ENCODE measurements at regions not wholly inside any gene's neighbourhood (a gene's known extent, or its start where the extent isn't known, plus 50 kb on each side); places are given as distances from the start of the nearest gene placed in this dataset.

DNA sequence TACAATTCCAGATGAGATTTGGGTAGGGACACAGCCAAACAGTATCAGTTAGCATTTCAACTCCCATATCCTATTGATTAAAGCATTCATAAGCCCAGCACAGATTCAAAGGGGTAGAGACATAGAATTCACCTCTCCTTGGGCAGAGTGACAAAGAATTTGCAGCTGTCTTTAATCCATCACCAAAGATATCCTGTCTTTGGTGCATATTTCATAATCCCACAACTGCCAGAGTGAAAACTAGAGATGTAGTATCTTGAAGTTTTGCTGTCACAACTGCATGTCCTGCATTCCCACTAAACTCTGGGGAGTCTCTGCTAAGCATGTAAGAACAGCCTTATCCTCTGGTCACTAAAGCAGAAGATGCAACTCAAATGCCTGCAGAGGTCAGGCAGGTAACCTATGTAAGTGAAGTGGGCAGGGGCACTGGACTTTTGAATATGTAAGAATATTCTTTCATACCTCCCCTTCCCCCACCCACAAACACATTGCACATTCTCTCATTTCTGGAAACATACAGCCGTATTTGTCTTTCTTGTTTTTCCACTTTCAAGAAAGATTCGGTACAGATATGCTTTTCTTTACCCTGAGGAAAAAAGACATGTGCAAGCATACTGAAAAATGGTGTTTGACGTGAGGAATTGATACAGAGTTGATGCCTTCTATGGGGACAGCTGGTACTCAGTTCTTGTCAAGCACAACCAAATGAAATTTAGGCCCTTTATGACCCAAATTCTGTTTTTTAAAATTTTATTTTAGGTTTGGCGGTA, 283.1 kb downstream of the SP3 start:
- TF ChIP-seq, protein P1, sequence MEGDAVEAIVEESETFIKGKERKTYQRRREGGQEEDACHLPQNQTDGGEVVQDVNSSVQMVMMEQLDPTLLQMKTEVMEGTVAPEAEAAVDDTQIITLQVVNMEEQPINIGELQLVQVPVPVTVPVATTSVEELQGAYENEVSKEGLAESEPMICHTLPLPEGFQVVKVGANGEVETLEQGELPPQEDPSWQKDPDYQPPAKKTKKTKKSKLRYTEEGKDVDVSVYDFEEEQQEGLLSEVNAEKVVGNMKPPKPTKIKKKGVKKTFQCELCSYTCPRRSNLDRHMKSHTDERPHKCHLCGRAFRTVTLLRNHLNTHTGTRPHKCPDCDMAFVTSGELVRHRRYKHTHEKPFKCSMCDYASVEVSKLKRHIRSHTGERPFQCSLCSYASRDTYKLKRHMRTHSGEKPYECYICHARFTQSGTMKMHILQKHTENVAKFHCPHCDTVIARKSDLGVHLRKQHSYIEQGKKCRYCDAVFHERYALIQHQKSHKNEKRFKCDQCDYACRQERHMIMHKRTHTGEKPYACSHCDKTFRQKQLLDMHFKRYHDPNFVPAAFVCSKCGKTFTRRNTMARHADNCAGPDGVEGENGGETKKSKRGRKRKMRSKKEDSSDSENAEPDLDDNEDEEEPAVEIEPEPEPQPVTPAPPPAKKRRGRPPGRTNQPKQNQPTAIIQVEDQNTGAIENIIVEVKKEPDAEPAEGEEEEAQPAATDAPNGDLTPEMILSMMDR (IDR thresholded peaks at IDR 0.05): no peak
- TF ChIP-seq POLR2A (IDR thresholded peaks at IDR 0.05): no peak
- DNase-seq: no peak
- Histone ChIP-seq H3K36me3 (no peaks in the 10 kb centered on the region), H3K9me3 (no peaks in the 10 kb centered on the region), H3K4me3 (no peak overlapping the region), H3K4me1 (no peaks in the 10 kb centered on the region), H3K27me3 (no peaks in the 10 kb centered on the region), H3K27ac (no peak overlapping the region)
- intact Hi-C loops (cut with DNase I; ENCODE audit: low total_unique reads): no loop called here

DNA sequence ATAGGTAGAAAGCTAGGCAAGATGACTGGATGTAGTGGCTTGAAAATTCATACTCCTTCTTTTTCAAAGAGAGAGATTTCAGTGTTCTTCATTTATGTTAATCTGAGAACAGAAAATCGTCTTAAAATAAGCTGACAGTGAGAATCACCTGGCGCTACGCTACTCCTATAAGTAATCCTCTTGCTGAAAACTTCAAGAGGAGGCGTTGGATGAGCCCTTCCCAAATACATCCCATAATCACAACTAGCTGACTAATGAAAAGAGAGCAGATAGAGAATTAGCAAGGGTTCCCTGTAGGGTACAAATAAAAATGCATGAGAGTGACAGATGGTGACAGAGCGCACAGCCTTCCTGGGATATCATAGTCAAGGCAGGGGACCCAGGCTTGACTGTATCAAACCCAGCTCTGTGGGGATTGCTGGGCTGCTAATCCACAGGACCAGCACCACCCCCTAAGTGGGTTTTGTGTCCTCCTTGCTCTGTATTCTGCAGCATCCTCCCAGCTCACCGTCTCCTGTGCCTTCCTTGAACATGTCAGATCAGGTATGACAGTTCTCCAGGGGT, 280.2 kb downstream of the SP3 start:
- Histone ChIP-seq H3K36me3 (no peaks in the 10 kb centered on the region), H3K27ac (no peak overlapping the region), H3K9me3 (no peaks in the 10 kb centered on the region), H3K4me3 (no peak overlapping the region), H3K27me3 (no peaks in the 10 kb centered on the region), H3K4me1 (no peaks in the 10 kb centered on the region)
- intact Hi-C loops (cut with DNase I; ENCODE audit: low total_unique reads): no loop called here
- TF ChIP-seq, protein P1 (IDR thresholded peaks at IDR 0.05): no peak
- TF ChIP-seq POLR2A (IDR thresholded peaks at IDR 0.05): no peak
- no peak for DNase-seq

DNA sequence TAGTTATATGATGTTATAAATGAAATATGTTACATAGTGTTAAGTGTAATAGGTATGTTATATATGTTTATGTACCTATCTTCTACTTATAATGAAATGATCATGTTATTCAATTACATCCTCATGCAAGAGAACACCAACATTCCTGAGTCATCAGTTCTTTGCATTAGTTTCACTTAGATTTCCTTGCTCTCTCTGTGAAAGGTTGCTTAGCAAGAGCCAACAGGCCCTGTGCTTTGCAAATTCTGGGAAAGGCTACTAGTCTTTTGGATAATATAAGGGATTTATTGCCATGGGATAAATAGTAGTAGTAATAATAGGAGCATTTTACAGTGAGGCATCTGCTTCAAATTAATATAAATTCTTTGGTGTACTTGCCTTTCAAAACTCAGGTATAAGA, 274.8 kb downstream of the SP3 start:
- no peak overlapping the region for H3K27ac ChIP-seq
- H3K27me3 ChIP-seq: no peaks in the 10 kb centered on the region
- no peaks in the 10 kb centered on the region for H3K4me1 ChIP-seq
- H3K4me3 ChIP-seq: no peak overlapping the region
- no peaks in the 10 kb centered on the region for H3K9me3 ChIP-seq
- intact Hi-C loops (cut with DNase I; ENCODE audit: low total_unique reads): no loop called here
- DNase-seq: no peak
- TF ChIP-seq, protein P1 (IDR thresholded peaks at IDR 0.05): no peak
- TF ChIP-seq POLR2A (IDR thresholded peaks at IDR 0.05): no peak
- no peaks in the 10 kb centered on the region for H3K36me3 ChIP-seq

DNA sequence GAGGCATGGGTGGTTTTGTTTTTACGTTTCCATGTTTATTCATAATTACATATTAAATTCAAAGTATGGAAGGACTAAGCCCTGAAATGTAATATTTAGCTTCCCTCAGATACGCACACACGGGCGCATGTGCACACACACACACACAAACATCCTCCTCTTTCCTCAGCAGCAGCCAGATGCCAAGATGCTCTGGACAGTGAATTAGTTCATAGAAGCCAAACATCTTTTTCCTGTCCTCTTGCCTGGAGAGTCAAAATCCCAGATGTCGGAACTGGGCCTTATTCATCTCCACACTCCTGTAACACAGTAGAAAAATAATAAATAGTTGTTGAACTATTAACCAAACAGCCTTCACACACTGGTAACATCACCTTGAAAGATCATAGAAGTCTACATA, 273.1 kb downstream of the SP3 start:
- TF ChIP-seq, protein P1 (IDR thresholded peaks at IDR 0.05): no peak
- TF ChIP-seq POLR2A (IDR thresholded peaks at IDR 0.05): no peak
- intact Hi-C loops (cut with DNase I; ENCODE audit: low total_unique reads): no loop called here

DNA sequence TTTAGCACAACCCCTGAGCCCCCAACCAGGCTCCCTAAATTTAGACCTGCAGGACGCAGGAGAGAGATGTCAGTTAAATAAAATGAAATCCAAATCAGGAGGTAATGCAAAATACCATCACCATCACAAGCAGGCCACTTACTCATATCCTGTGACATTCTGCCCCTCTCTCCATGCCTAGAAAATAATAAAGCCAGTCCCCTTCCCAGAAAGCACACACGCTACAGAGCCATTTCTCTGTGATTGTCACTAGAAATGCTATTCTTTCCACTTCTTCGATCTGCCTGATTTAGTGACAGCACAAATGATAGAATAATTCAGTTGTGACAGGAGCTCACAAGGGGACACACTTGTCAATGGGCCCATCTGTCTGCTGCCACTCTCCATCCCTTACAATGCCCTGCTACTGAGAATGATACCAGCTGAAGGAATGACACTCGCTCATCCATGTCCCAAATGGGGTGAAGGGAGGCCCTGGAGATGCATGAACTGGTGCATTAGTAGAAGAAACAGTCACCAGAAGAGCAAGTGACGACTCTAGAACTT, 272.1 kb downstream of the SP3 start:
- Histone ChIP-seq H3K4me1 (no peaks in the 10 kb centered on the region), H3K27me3 (no peaks in the 10 kb centered on the region), H3K9me3 (no peaks in the 10 kb centered on the region), H3K36me3 (no peaks in the 10 kb centered on the region), H3K4me3 (no peak overlapping the region), H3K27ac (no peak overlapping the region)
- DNase-seq: no peak
- TF ChIP-seq POLR2A (IDR thresholded peaks at IDR 0.05): no peak
- TF ChIP-seq, protein P1 (IDR thresholded peaks at IDR 0.05): no peak
- intact Hi-C loops (cut with DNase I; ENCODE audit: low total_unique reads): no loop called here

More for the DNA sequence above, 273.1 kb downstream of the SP3 start:
- Histone ChIP-seq H3K9me3 (no peaks in the 10 kb centered on the region), H3K27ac (no peak overlapping the region), H3K36me3 (no peaks in the 10 kb centered on the region), H3K4me1 (no peaks in the 10 kb centered on the region), H3K4me3 (no peak overlapping the region), H3K27me3 (no peaks in the 10 kb centered on the region)
- DNase-seq: peak in 1 of 2 donors; percentile 39
